Amygdala (tissue), 56 donors: ENCODE measurements at regions not wholly inside any gene's neighbourhood (a gene's known extent, or its start where the extent isn't known, plus 50 kb on each side); places are given as distances from the start of the nearest gene placed in this dataset.
A peak's percentile ranks its signal among the peaks of the same experiment; 100 is the strongest.

Source experiments
- DNase-seq, 56 donors: peaks; one replicate each; lab custom pipeline; 2025; lab: John Stamatoyannopoulos, UW

DNA sequence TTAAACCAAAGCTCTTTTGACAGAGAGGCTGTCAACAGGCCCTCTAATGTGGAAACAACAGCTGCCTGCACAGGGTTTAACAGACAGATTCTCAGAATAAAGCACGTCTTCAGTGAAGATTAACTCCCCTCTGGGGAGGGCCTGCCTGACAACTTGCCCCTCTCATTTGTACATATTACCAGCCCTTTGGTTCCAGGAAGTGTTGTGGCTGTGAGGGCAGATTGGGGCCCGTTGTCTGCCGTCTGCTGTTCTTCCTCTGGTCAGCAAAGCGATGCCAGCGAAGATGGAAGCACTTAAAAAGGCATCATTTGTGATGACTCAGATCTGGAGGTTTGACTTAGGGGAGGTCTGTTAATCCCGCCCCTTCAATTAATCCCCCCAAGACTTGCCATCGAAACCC is 177.0 kb upstream of the IRX6 start:
- DNase-seq, result no peak

DNA sequence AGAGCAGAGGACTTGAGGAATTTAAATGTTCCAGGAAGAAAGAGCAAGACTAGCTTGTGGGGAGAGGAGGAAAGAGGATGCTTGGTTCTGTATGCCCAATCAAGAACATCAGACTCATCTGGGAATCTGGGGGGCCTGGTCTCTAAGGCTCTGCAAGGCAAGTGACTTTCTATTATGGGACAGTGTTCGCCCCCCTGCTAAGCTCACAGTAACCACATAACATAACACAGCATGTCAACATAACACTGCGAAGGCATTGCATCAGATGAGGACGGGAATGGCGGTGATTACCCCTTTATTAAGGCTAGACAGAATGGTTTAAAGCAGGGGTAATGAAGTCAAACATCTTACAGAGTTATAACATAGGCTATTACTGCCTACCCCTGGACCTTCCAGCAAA is 176.6 kb upstream of the IRX6 start:
- no peak for DNase-seq

DNA sequence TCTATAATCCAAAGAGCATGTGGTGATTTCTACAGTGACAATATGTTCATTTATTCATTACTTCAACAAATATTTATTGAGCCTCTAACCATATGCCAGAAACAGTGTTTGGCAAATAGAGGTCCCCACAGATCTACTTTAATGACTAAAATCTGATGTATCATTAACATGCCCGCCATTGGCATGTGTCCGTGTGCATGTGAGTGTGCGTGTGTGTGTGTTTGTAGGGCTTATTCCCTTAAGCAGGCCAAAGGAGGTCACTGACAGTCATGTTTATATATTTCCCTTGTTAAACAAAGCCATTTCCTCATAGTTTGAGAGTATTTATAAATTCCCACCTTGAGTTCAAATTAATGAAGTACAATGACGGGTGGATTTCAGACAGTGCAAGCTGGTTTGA is 174.4 kb upstream of the IRX6 start:
- no peak for DNase-seq

DNA sequence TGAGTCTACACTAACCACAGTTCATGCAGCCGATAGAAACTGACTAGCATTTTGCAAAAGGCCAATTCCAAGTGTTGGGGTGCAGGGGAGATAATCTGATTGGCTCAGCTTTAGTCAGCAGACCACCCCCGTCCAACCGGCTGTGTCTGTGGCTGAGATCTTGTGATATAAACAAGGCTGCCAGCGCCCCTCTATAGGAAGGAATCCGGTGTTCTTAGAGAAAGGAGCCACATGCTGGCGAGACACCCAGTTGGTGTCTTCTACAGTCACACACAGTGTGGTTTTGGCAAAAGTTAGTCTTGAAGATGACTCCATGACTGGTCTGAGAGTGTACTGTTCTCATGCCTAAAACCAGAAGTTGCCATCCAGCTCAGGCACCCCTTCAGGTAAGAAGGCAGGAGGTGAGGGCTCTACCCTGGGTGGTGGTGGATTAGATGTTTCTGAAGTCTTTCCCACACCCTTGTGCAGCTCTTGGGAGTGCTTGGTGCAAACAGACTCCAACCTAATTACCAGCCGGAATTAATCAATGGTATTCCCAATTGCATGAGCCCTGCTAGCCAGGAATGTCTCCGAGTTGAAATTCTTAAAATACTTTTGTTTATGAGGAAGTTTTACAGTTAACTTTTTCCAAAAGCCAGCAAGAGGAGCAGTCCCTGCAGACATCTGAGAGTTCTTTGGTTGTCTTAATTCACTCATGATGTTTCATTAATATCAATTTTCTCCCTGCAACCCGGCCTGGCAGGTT is 172.3 kb upstream of the IRX6 start:
- DNase-seq, result no peak

DNA sequence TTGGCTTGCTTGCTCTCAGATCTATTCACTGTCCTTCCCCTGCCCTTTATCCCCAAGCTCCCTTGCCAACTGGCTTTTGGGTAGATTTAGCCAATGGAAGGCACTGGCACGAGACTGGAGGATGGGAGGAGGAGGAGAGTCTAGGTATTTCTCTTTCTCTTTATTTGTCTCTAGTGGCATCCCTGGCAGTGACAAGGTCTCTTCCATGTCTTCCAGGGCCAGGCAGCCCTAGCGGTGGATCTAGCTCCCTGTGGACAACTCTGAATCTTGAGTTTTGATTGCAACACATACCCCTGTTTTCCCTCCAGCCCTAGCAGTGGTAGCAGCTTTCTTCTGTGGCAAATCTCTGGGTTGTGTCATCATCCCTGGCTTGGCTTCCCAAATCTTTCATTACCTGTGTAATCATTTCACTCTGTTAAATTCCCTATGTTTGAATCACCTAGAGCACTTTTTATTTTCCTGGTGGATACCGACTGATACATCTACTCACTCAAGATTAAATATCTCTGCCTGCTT is 171.1 kb upstream of the IRX6 start:
- no peak for DNase-seq

DNA sequence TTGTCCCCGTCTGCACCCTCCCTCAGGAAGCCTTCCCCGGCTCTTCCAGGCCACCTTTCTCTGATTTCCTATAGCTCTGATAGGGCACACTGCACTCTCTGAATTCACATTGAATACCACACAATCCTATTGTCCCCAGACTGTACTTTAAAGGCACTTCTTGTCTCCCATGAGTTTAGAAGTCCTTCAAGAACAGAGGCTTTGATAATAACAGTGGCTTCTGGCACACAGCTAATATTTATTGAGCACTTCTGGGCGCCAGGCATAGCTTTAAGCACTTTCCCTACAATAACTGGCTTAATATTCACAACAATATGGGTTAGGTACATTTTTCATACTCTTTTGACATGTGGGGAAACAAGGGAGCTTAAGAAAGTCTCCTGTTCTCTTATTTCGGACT is 169.7 kb upstream of the IRX6 start:
- no peak for DNase-seq

DNA sequence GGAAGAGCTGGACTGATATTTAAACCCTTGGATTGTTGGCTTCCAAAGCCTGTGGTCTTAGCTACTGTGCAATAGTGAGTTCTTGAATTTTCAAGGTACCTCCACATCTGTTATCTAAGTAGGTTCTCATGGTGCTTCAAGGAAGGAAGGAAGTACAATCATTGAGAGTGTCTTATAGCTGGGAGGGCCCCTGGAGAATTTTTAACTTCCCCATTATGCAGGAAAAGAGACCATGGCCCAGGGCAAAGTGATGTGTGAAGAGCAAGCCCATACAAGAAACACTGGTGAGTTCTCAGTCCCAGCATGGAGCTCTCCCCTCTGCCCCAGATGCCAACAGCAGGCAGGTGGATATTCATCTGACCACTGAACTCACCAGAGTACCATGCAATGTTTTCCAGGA is 169.0 kb upstream of the IRX6 start:
- no peak for DNase-seq

DNA sequence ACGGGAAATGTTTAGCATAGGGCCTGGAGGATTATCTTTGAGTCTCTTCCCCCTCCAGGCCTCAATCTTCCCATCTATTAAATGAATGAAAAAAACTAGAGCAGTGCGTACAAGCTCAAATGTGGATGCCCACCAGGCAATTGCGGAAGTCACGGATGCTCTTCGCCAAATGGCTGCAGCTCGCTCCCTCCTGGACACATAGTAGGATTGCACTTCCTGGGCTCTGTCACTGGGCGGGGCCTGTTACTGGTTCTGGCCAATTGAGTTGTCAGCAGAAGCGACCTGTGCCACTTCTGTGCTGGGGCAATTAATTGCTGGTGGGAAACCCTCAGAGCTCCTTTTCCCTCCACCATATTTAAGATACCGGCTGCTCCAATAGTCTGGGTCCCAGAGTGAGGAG is 168.2 kb upstream of the IRX6 start:
- no peak for DNase-seq

DNA sequence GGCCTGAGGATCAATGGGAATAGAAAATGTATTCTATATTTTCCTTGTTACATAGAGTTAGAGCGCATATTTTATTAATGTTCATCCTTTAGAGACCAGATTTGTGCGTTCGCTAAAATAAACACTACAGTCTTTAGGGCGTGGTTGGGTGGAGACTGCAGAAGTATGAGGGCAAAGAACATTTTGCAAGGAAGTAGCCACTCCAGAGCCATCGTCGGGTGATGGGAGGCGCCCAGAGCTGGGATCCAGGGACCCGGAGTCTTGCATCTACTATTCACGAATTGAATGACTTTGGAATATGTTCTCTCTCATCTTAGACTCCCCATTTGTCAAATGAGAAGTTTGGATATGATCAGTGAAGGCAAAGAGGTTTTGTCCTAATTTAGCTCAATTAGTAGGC is 154.2 kb upstream of the IRX6 start:
- no peak for DNase-seq

DNA sequence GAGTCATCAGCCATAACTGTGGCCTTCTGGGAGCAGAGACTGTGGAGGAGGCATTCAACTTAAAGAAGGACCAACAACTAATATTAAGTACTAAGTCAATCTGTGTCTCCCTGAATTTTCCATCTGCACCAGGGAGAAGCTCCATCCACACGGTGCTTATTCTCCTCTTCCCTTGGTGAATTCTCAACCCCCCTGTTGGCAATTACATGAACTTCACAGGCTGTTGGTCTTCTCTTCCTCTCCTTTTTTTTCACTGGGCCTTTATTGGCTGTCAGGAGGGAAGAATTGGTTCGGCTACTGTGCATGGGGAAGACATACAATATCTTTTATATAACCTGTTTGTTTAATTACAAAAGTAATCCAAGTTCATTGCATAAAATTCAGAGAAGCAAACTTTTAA is 152.8 kb upstream of the IRX6 start:
- no peak for DNase-seq

DNA sequence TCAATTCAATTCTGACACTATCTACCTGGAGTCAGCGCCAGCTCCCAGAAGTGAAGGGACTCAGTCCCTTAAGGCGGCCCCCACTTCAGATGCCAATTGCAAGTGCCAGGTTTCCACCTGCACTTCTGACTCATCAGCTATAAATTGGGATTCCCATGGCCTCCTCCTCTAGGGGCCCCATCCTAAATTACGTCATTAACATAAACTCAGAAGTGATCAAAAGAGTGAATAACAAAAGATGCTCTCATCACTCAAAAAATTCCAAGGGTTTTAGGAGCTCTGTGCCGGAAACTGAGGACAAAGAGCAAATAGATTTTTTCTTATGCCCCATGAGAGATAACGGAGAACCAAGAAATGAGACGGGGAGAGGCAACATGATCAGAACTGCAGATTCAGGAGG is 148.6 kb upstream of the IRX6 start:
- DNase-seq, result no peak

DNA sequence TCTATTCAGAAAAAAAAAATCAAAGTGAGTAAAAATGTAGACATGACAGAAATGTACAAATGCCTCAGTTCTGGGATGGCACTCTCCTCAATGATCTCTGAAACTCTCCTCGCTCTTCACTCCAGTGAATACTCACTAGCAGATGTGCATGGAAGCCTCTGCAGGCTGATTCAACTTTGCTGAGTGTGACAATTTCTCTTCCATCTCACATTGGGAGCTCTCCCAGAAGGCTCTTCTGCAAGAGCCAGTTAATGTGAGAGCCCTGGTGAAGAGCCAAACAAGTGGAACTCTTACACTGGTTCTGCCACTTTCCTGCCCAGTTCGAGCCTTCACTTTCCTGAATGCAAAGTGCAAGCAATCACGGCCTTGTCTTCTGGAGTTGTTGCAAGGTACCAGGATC is 147.1 kb upstream of the IRX6 start:
- no peak for DNase-seq

DNA sequence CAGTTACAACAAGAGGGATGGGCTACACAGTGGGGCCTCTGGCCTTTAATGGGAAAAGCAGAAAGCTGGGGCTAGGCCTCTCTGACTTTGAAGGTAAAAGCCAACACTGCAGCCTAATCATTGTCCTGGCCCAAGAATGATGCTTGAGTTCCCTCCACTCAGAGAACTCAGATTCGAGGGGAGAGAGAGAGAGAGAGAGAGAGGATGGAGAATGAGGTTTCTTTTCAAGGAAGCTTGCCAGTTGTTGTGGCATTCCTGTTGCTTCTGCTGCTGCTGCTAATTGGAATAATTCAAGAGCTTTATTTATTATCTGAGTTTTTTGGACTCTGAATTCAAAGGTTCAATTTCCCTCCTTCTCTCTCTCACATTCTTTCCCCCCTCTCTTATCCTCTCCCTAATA is 144.6 kb upstream of the IRX6 start:
- DNase-seq, result no peak

DNA sequence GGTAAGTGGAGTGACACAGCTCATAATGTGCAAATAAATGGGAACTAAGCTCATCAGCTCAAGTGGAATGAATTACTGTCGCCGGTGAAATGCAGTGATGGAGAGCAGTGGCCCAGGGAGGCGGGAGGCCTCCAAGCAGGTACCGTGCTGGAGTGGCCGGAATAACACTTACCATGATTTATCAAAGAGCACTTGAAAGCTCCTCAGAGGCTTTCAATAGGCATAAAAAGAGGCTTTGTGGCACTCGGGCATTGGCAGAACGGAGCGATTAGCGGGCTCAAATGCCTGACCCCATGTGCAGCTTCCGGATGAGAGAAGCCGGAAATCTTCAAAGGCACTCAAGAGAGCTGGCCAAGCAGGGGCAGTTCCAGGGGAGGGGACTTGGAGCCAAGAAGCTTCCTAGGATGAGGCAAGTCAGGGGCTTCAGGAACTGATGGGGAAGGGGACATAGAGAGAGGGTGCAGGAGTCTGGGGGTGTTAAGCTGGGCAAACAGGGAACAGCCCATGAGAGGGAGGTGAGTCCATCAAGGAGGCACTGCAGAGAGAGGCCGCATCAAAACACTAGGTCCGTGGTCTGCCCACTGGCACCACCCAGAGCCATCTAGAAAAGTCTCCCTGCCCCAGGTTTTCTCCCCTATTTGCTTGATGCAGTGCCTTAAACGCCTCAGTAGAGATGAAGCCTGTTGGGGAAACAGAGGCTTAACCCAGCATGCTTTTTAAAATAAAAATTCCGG is 144.0 kb upstream of the IRX6 start:
- DNase-seq, result peak in 9 of 56 donors; percentile 1 to 20 (median 5)

DNA sequence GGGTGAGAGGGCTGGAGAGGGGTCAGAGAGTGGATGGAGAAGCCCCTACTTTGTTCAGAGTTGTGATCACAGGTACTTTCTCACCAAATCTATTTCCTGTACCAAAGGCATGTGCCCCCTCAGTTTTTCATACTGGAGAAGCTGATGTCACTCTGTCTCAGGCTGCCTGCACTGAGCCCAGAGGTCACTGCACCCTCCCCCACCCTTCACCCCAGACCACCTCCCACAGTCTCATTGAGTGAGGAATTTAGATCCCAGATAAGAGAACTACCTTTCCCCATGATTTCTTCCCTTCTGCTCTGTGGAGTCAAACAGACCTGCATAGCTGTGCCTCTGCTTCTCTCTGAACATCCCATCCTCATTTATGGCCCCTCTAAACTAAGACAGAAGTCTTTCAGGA is 140.0 kb upstream of the IRX6 start:
- no peak for DNase-seq

DNA sequence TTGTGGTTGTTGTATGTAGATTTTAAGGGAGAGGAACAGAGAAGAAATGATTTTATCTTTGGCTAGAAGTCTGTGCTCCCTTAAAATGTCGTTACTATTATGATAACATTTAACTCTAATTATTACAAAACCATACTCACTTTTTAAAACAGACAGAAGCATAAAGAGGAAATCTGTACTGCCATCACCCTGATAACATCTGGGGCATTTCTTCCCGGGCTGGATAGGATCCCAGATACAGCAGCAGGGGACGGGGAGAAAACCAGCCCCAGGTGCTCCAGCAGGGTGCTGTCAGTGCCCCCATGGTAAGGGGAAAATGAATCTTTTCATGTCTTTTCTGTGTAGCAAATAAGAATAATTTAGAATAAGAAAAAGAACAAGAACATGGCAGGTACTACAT is 139.4 kb upstream of the IRX6 start:
- DNase-seq, result no peak

DNA sequence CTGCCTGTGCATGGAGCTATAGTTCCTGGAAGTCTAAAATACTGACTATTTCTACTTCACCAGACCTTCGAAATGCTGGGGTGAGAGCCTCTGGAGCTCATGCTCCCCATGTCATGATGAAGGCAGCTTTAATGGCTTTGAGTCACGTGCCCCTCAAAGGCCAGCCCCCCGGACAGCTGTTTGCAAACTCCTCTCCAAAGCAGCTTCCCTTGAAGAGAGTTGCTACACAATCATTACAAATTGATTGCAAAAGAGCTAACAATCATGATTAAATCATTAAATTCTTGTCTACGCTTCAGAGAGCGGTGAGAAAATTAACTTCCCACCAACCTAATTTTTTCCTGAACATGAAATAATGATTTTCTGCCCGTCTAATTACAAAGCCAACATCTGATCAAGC is 134.8 kb upstream of the IRX6 start:
- no peak for DNase-seq

DNA sequence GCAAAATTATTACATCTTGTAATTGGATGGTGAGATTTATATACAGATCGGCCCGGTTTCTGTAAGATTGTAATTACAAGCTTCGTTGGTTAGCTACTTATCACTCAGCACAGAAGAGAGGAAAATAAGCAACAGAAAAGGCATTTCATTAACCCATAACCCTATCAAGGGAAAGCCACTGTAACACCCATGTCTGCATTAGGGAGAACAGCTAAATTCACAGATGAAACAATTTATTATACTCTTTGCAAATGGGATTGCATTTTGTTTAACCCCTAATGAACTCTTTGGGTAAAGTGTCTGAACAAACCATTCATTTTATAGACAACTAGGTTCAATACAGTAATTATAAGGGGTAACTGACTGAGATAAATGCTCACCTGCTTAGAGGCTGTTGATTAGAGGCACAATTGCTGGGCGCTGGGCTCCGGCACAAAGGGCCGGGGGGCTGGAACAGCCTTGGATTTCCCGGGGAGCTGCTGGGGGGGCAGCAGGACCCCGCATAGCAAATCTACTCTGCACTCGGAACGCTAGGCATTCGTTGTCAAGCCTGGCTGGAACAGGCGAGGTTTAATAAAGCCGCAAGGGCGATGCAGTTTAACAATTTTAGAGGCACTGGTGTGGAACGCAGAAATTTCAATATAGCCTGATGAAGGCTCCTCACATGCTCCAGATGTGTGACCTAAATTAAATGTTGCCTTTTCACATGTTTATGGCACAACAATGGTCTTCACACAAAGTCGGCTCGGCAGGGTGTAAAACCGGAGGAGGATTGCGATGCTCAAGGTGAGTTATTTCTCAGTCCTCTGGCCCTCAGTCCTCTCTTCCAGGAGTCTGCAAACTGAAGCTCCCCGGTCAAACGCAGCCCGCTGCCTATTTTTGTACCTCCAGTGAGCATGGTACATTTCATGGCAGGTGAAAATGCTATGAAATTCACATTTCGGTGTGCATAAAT is 134.0 kb upstream of the IRX6 start:
- no peak for DNase-seq

DNA sequence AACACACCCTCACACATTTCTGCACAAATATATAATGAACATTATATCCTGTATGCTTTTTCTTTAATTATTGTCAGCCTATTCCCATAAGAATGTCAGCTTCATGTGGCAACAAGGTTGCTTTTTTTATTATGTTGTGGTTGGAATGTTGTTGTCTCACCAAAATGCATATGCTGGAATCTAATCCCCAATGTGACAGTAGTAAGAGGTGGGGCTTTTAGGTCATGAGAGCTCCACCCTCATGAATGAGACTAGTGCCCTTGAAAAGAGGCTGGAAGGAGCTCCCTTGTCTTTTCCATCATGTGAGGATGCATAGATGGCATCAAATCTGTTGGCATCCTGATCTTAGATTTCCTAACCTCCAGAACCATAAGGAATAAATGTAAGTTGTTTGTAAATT is 131.3 kb upstream of the IRX6 start:
- DNase-seq, result no peak

DNA sequence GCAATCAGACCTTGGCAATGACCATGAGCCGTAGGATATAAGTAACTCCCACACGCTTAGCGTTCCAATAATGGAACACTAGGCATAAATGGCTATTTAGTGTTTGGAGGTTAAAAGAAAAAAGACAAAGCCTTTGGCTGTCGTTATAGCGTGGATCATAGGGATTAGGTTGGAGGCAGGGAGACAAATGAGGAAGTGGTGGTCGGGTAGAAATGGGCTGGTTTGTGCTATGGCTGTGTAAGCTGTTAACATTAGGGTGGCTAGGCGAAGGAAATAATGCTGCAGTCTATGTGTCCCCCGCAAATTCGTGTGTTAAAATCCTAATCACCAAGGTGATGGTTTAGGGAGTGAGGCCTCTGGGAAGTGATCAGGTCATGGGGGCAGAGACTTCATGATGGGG is 120.4 kb upstream of the IRX6 start:
- DNase-seq, result no peak

DNA sequence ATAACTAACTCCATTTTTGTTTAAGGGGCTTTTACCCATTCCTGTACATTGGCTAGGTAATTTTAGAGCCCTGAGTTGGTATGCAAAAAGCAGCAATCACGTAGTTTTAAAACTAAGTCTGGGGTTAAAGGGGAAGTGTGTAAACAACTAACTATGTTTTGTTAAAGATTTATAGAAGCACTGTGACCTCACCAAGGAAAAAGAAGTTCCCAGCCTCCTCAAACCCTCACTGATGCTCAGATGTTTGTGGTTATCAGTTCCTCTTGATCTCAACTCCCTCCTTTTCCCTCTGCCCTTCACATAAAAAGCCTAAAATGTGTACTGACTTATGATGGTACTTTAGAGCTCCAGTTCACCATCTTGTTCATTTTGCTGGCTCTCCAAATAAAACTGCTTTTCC is 119.9 kb upstream of the IRX6 start:
- DNase-seq, result no peak
